IPS DF 4.7 (cell line): ENCODE measurements at regions not wholly inside any gene's neighbourhood (a gene's known extent, or its start where the extent isn't known, plus 50 kb on each side); places are given as distances from the start of the nearest gene placed in this dataset.
A peak's percentile ranks its signal among the peaks of the same experiment; 100 is the strongest.

Experiments used
- DNase-seq: peaks from one replicate; pipeline ENCODE4 v3.0.0-alpha.2; 2013; ENCODE audit warnings: low spot score; ENCODE audit errors: extremely low read depth

DNA sequence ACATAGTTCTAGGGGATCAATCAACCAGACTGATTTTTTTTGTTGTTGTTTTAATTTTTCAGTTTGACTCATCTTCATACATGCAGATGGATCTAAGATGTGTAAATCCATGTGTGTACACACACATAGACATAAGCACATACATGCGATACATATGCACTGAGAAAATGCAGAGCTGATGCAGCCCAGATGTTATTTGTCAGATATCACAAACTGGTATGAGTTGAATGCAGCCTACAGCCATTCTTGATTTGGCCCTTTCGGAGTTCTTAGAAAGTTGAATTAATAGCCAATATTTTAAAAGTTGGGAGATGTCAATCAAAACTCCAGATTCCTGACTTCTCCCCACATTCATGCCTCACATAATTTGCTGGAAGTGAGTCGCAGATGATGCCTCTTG is 180.4 kb downstream of the SPATA18 start:
- no peak for DNase-seq

DNA sequence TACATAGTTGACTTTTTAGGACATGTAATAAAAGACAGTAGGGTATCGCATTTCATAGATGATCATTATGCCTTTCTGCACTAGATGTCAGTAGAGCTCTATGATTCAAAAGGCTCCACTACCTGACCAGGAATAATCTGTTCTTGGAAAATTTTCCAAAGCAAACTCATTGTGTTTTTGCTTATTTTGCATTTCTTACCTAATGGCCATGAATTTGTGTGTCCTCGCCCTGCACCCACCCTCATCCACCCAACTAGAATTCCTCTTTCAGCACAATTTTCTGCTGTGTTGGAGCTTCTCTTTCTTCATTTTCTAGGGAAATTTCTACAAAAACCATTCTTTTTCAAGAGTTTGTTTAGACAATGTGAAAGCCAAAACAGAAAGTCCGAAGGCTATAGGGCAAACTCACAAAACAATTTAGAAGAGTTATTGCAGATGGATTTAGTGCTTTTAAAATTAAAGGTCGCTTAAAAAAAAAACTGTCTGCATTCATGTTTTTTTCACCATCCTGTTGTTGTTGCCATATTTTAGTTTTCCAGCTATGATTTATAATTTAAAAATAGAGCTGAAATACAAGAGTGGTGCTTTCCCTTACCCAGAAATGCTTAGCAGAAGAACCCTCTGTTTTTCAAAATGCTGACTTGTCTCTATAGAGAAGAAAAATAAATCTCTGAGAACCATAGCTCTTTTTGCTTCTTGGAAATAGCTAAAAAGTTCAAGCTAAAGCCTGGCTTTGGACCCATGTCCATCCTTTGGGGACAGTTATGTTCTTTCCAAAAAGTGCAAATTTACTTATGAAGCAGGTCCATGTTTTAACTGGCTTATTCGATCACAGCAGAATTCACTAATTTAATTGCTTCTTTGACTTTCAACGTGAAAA is 183.7 kb downstream of the SPATA18 start:
- DNase-seq: peak; percentile 9

DNA sequence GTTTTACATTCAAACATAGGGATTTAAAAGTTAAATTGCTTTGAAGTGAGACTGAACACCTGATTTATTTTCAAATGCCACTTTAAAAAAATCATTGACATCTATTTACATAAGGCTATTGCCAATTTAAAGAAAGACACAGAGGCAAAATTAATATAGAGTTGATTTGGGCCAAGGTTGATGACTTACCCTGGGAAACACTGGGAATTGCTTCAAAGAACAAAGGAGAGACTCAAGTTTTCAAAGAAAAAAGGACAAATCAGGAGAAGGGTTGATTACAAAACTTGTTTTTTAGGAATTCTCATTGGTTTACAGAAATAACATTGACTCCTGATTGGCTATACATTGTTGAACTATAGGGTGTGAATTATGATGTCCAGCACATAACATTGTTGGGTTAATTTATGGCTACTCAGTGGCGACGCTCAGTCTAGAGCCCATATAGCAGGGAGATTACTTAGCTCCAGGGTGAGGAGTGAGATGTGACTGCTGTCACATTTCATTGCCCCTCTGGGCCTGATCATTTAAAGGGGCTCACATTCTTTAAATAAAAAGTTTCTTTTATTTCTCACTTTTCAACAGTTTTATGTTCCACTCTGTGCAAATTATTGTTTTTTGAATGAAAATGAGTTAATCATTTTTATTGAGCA is 184.6 kb downstream of the SPATA18 start:
- DNase-seq: no peak

DNA sequence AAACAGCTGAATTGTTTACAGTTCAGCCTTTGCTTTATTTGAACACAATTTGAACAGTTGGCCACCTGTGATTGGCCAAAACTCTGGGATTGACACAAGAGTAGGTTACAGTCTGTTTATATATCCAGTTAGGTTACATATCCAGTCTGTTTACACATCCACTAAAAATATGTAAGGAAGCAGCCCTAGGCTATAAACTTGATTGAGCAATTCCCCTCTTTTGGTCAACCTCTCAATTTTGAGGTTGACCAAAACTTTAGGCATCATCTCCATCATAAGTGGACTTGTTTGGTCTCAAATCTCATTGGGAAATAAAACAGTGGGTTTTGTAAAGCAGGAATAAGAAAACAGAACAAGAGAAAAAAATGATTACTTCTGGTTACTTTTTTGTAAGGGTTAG is 190.8 kb downstream of the SPATA18 start:
- no peak for DNase-seq

DNA sequence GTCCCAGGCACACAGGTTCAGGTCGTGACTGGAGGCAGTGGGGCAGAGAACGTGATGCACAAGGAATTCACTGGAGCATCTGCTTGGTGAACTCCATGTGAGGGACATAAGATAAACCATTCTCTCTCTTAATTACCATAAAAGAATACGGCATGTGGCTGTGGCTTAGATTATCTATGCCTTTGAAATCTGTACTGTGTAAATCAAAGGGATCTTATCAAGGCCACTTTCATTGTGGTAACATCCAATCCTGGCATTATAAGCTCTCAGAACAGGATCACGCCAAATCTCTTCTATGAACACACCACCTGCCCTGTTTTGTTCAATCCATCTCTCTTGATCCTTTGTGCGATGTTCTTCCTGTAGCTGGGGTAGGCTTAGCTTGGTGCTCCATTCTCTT is 192.3 kb downstream of the SPATA18 start:
- no peak for DNase-seq

DNA sequence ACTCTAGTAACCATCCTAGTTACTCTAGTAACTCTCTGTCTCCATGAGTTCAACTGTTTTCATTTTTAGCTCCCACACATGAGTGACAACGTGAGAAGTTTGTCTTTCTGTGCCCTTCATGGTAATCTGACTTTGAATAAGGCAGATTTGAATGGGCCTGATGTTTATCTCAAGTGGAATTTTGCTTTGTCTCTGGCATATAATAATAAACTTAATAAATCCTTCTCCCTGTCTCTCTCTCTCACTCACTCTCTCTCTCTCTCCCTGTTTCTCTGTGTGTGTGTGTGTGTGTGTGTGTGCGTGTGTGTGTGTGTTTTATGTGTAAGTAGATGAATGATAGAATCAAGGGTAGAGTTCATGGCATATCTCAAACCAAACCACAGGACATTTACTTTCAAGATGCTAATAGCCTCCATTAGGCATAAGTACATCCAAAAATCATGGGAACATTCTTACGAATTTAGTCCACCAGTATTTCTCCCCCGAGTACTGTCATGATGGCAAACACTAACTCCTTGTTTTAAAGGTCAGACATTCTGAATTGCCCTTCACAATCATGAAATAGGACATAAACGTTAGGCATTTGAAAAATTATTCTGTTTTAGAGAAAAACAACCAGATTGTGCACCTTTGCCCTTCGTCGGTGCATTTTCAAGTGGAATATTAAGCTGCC is 193.1 kb downstream of the SPATA18 start:
- no peak for DNase-seq

DNA sequence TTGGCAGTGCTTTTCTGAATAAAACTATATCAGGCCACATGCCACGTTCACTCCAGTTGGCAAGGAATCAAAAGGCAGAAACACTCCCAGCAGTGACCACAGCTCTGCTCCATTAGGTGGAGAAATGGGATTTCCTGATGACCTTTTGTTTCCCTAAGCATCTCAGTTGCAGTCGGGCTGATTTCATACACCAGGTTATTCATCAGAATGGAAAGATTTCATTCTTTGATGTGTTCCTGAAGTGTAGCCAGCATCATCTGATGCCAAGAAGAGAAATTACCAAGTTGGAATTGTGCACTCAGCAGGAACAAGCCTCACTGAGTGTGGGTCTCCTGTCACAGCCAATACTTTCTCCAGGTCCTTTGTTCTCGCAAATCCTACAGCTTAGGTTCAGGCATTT is 193.7 kb downstream of the SPATA18 start:
- DNase-seq: no peak

DNA sequence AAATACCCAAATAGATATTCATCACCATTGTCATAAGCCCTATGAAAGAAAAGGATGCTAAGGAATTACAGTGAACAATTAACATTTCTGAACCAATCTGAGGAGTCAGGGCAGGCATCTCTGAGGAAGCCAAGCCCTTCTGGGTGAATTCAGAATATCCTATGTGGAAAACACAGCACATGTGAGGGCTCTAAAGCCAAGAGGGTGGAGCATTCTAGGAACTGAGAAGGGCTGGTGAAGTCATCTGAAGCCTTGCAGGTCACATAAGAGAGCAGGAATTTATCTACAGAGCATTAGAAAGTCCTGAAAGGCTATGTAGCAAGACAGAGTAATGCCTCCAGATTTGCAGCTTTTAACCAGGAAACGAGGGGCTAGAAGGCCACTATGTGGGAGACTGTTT is 195.7 kb downstream of the SPATA18 start:
- DNase-seq: no peak

DNA sequence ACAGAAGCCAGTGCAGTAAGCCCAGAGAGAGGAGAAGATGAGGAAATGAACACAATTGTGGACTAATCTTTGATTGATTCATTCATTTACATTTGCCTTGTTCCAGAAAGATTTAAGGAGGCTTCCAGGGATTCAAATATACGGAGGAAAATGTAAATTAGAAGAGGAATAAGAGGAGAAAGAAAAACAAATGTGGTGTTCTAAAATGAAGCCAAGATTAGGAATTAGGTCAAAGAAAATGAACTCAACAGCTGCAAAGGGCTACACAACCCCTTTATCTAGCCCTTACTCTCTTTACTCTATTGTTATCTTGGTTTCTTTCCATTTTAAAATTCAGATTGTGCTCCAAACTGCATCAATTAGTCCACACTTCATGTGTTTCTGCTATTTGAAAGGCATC is 196.8 kb downstream of the SPATA18 start:
- DNase-seq: no peak

DNA sequence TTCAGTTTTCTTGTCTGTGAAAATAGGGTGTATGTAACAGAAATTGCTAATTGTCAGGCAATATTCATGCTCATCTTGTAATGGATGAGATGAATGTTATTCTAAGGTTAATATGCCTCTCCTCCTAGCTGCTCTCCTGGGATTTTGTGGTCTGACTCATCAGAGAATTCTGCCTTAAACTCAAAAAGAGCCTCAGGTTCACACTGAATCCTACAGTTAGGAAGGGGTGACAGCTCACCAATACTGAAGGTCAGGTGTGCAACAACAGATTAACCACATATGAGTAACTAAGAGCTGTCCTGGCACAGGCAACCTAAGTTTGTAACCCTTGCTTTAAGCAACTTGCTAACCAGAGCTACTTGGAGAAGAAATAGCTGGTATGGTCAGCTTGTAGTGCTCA is 197.7 kb downstream of the SPATA18 start:
- no peak for DNase-seq

DNA sequence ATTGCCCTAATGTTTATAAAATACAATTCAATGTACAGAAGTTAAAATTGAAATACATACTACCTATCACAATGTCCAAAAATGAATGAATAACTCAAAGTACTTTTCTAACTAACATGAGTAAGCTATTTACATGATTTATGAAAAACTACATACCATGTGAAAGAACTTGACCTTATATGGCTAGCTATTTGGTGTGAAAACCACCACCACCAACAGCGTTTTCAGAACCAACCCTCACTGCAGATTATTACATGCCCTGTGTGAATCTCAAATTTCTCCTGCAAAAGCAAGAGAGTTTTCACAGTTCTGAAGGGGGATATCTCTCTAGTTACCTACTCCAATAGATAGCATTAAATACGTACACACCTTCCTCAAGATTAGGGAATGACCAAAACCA is 198.5 kb downstream of the SPATA18 start:
- DNase-seq: no peak

DNA sequence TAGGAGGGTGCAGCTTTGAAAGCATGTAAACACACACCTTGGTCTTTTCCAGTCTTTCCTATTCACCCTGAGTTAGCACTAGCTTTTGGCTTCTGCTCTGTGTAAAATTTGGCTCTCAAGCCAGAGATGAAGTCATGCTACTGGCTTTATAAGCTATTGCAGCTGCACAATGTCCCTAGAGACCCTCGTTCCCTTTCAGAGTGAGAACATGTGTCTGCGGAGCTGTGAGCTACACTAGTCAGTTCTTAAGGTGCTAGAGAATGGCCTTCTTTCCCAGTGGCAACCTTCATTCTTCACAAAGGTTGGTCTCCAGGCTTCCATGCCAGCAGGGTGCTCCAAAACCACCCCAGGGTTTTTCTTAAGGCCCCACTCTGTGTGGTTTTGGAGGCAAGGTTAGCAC is 199.1 kb downstream of the SPATA18 start:
- no peak for DNase-seq

DNA sequence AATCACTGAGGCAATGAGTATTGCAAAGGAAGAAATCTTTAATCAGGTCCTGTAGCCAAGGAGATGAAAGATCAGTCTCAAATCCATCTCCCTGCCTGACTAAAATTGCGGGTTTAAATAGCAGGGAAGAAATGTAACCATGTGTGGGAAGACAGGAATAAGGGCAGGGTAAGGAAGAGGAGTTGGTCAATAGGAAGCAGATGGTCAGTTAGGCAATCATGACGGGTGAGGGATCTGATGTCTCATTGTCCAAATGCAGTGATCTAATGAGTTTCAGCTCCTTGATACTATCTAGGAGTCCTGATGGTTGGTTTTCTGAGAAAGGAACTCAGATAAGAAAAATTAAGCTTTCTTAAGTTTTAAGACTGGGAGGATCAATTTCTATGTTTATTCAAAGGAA is 200.8 kb downstream of the SPATA18 start:
- DNase-seq: no peak

DNA sequence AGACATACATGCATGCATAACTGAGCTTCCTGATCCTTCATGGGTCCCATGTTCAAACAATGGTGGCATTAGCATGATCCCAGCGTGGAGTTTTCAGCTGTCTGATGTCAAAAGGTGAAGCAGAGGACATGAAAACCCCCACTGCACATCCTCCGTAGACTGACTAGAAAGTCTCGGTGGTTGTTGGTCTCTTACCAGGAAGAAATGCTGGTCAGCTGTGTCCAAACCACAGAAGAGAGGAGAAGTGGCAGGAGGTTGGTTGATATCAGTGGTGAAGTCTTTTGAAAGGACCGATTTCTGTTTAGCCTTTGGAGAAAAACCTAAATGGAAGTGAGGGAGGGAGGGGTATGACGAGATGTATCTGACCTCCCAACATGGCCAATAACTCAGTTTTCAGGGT is 201.9 kb downstream of the SPATA18 start:
- DNase-seq: no peak

DNA sequence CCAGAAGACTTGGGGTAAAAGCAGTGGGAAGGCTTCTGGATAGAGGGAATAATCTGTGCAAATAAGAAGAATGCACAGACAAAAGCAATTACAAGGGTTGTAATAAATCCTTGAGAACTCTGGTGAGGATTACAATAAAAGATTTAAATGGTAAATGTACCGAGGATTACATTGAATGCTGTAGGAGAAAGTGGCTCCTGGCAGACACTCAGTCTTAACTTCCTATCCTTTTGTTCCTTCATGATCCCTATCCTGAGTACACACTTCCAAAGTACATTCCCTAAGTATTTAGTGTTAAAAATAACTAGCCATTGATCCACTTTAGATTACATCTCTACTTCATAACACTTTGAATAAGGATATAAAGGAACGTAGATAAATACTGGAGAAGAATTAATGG is 205.4 kb downstream of the SPATA18 start:
- no peak for DNase-seq

DNA sequence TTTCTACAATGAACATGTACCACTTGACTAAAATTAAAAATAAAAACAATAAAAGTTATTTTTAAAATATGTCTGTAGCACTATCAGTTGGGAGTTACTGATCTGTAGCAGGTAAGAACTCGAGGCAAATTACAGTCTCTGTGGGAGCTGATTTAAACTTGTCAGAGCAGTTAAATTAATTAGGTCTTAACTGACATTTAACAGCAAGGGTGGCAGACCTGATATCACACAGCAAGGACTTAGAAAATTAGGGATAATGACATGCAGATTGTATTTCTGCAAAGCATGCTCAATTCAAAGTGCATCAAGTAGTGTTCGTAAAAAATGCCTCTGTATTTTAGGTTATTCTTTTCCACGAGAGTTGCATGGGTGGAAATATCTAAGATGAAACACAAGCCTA is 208.9 kb downstream of the SPATA18 start:
- DNase-seq: no peak

DNA sequence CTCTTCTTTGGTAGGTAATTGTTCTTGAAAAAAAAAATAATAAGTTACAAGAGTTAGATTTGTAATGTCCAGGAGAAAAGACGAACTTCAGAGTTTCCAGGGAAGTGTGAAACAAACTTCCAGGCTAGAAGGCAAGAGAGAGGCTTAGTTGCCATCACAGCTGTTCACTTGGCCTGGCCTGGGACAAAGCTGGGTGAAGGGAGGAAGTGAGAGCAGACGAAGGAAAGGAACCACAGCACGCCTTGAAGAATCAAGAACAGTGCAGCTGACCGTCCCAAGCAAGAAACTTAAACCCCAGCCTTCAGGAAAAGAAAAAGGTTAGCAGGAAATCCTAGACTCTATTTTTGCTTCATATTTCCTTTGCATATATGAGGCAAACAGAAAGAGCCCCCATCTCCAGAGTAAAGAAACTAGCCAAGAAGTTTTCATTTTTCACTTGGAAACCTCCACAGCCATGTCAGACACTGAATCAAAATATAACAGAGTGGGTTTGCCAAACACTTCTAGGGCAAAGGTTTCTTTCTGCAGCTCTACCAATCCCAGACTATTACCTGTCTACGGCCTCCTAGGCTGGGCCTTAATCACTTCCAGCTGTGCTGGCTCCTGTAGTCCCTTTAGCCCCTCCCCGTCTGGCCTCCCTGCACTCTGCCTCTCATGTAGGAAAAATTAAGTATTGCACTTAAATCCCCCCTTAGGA is 209.6 kb downstream of the SPATA18 start:
- DNase-seq: no peak

DNA sequence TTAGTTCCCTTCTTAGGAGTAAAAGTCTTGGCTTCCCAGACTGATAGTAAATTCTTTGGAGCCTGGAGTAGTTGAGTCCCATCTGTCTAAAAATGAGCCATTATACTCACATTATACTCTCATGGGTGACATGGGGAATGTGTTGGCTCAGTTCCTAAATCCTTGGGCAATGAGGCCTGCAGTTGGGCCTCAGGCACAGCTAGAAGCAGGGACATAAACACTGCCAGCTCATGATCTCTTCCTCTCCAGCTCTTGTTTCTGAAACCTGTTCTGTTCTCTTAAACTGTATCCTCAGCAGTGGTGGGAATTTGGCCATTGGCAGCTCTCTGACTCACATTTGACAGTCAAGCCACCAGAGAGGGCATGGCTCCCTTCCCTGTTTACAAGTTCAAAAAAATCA is 212.5 kb downstream of the SPATA18 start:
- DNase-seq: no peak

DNA sequence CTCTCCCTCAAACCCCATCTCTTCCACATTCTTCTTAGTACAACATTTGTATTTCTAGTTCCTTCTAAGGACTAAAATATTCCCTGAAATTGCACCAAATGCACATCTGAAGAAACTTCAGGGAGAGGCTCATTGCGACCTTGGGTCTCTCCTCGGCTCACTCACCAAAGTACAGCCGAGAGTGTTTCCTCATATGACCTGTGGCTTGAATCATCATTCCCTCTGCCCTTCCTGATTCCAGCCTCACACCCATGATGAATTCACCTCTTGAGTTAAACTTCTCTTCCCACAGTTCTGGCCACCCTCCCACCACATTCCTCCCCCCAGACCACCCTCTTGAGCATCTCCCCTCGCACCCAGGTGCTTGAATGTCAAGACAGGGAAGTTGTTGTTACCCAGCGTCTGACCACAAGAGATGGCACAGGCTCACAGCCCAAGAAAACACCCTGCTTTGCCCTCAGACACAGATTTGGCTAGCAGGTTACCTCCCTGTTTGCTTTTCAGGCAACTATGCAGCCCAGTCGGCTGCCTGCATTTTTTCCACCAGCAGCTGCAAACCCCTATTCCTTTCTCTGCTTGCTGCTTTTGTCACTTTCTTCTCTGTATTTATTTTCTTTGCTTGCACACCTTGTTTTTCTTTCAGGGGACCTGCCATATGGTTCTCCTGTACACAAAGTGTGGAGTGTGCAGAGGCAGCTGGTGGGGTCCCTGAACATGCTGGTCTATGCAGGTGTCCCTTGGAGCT is 214.8 kb downstream of the SPATA18 start:
- no peak for DNase-seq

DNA sequence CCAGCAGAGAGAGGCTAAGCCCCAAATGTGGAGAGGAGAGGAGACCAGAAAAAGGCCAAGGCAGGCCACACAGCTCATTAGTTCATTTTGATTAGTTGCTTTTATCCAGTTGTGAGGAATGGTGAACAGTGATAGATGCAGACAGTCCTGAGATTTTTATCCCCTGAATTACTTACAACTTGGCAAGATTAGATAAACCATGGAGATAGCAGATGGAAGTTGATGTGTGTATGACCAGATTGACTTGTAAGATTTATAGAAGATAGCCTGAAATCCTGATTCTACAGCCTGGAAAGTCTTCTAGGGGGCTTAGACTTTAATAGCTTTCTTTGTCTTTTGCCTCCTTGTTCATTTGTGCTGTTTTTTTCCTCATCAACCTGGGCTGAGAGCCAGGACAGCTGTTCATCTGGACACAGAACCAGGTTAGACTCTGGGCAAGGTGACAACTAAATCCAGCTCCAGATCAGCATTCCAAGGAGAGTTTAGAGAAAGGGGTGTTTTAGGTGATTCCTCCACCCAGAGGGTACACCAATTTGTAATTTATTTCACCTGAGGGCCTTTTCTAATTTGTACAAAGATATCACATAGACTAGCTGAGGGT is 215.5 kb downstream of the SPATA18 start:
- no peak for DNase-seq

DNA sequence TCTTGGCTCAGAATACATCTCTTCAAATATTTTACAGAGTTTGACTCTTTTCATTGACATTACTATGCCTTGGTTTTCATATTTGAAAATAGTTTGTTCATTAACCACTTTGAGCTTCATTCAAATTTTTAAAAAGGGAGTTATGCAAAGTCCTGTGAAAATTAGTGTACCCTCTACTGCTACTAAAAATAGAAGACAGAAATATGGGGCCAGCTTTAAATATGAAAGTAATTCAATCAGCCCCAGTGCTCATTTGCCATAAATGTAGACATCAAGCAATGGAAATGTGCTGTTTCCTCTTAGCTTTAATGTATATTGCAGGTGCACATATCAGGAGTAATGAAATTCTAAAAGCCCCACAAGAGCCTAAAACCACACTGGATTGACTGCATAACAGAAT is 218.7 kb downstream of the SPATA18 start:
- DNase-seq: no peak
